ENCODE measurements at regions not wholly inside any gene's neighbourhood (a gene's known extent, or its start where the extent isn't known, plus 50 kb on each side); places are given as distances from the start of the nearest gene placed in this dataset.

GRCh38 chr1:212233321-212233720 lies 51.9 kb upstream of the PPP2R5A start:
- TF ChIP-seq CTCF (IDR thresholded peaks at IDR 0.05) = no peak
- H3K4me1 Mint-ChIP-seq (ENCODE audit: unreplicated experiment) = peaks cover 24% of the 10 kb centered on the region
- no peak overlapping the region for H3K4me3 Mint-ChIP-seq (ENCODE audit: unreplicated experiment)
- peak overlapping the region; percentile 65 for H3K27ac Mint-ChIP-seq (ENCODE audit: unreplicated experiment)
- H3K36me3 Mint-ChIP-seq (ENCODE audit: unreplicated experiment) = no peaks in the 10 kb centered on the region
- DNase-seq (ENCODE audit: extremely low spot score, unreplicated experiment) = no peak
- H3K9me3 Mint-ChIP-seq (ENCODE audit: unreplicated experiment) = no peaks in the 10 kb centered on the region
- H3K27me3 Mint-ChIP-seq (ENCODE audit: unreplicated experiment) = peaks cover 6% of the 10 kb centered on the region

- DNase-seq (ENCODE audit: extremely low spot score, unreplicated experiment) = no peak
- Mint-ChIP-seq H3K4me3 (ENCODE audit: unreplicated experiment) (no peak overlapping the region), H3K27ac (ENCODE audit: unreplicated experiment) (peak overlapping the region; percentile 88), H3K27me3 (ENCODE audit: unreplicated experiment) (no peaks in the 10 kb centered on the region), H3K4me1 (ENCODE audit: unreplicated experiment) (peaks cover 24% of the 10 kb centered on the region), H3K9me3 (ENCODE audit: unreplicated experiment) (no peaks in the 10 kb centered on the region), H3K36me3 (ENCODE audit: unreplicated experiment) (no peaks in the 10 kb centered on the region)
- TF ChIP-seq CTCF (IDR thresholded peaks at IDR 0.05) = no peak
Observed at GRCh38 chr1:212234431-212235395, 50.5 kb upstream of the PPP2R5A start.
